ENCODE measurements at regions not wholly inside any gene's neighbourhood (a gene's known extent, or its start where the extent isn't known, plus 50 kb on each side); places are given as distances from the start of the nearest gene placed in this dataset.

GRCh38 chr11:92480499-92480898 lies 255.9 kb downstream of the FAT3 start:
- no peak for DNase-seq
- intact Hi-C loops (cut with DNase I), result no loop called here
- H3K36me3 ChIP-seq, result no peaks in the 10 kb centered on the region
- H3K27ac ChIP-seq, result no peak overlapping the region
- WGBS, 2 donors, result 86 to 100% methylated on average over 1 of the region's 1 CpG
- TF ChIP-seq POLR2A (IDR thresholded peaks at IDR 0.05) (no peak), CTCF (IDR thresholded peaks at IDR 0.05) (no peak)
- H3K27me3 ChIP-seq, result no peaks in the 10 kb centered on the region
- H3K4me1 ChIP-seq, result no peaks in the 10 kb centered on the region
- no peak overlapping the region for H3K4me3 ChIP-seq
- H3K9me3 ChIP-seq, result no peaks in the 10 kb centered on the region

GRCh38 chr11:92482492-92483060 lies 258.0 kb downstream of the FAT3 start:
- Histone ChIP-seq H3K27ac (no peak overlapping the region), H3K36me3 (no peaks in the 10 kb centered on the region), H3K9me3 (no peaks in the 10 kb centered on the region), H3K4me1 (no peaks in the 10 kb centered on the region), H3K4me3 (no peak overlapping the region), H3K27me3 (no peaks in the 10 kb centered on the region)
- intact Hi-C loops (cut with DNase I), result no loop called here
- DNase-seq, result no peak
- TF ChIP-seq POLR2A (IDR thresholded peaks at IDR 0.05) (no peak), CTCF (IDR thresholded peaks at IDR 0.05) (no peak)
- WGBS, 2 donors, result 59 to 69% methylated on average over 6 to 7 of the region's 7 CpGs

GRCh38 chr11:92484570-92484969 lies 260.0 kb downstream of the FAT3 start:
- DNase-seq, result no peak
- WGBS, 2 donors, result 83 to 94% methylated on average over 4 of the region's 4 CpGs
- no peak for TF ChIP-seq POLR2A (IDR thresholded peaks at IDR 0.05)
- TF ChIP-seq CTCF (IDR thresholded peaks at IDR 0.05), result no peak
- no peaks in the 10 kb centered on the region for H3K4me1 ChIP-seq
- H3K27me3 ChIP-seq, result no peaks in the 10 kb centered on the region
- intact Hi-C loops (cut with DNase I), result no loop called here
- H3K36me3 ChIP-seq, result no peaks in the 10 kb centered on the region
- no peaks in the 10 kb centered on the region for H3K9me3 ChIP-seq
- no peak overlapping the region for H3K27ac ChIP-seq
- H3K4me3 ChIP-seq, result no peak overlapping the region

- Histone ChIP-seq H3K27me3 (no peaks in the 10 kb centered on the region), H3K9me3 (no peaks in the 10 kb centered on the region), H3K4me1 (no peaks in the 10 kb centered on the region), H3K36me3 (no peaks in the 10 kb centered on the region), H3K27ac (no peak overlapping the region), H3K4me3 (no peak overlapping the region)
- no peak for TF ChIP-seq POLR2A (IDR thresholded peaks at IDR 0.05)
- no peak for TF ChIP-seq CTCF (IDR thresholded peaks at IDR 0.05)
- intact Hi-C loops (cut with DNase I), result no loop called here
- DNase-seq, result no peak
- 61% methylated on average over 3 of the region's 3 CpGs for WGBS, 2 donors
Observed at GRCh38 chr11:92489826-92490399, 265.3 kb downstream of the FAT3 start.

- Histone ChIP-seq H3K36me3 (no peaks in the 10 kb centered on the region), H3K27ac (no peak overlapping the region), H3K9me3 (no peaks in the 10 kb centered on the region), H3K4me3 (no peak overlapping the region), H3K27me3 (no peaks in the 10 kb centered on the region), H3K4me1 (no peaks in the 10 kb centered on the region)
- no peak for TF ChIP-seq CTCF (IDR thresholded peaks at IDR 0.05)
- no peak for TF ChIP-seq POLR2A (IDR thresholded peaks at IDR 0.05)
- WGBS, 2 donors, result 68 to 69% methylated on average over 1 of the region's 1 CpG
- DNase-seq, result no peak
- intact Hi-C loops (cut with DNase I), result no loop called here
Observed at GRCh38 chr11:92492372-92492771, 267.8 kb downstream of the FAT3 start.

All from esophagus squamous epithelium (tissue), 5 donors.